DND-41 (cell line): ENCODE measurements at regions not wholly inside any gene's neighbourhood (a gene's known extent, or its start where the extent isn't known, plus 50 kb on each side); places are given as distances from the start of the nearest gene placed in this dataset.

ENCODE experiments used
- ATAC-seq: fragments of 200-7000 bp; cut with Tn5 transposase; 3 replicates; pipeline ENCODE4 v1.9.1; 2021; ENCODE audit warnings: low read depth; ENCODE audit not compliant: insufficient read depth
- DNase-seq: peaks from one replicate; pipeline ENCODE4 v3.0.0-alpha.2; 2020
- H2AFZ ChIP-seq: 2 replicates; pipeline ENCODE4 v1.6.0; 2012; ENCODE audit warnings: low read depth, low read length
- H3K27ac ChIP-seq: 2 replicates; pipeline ENCODE4 v1.5.1; 2012; ENCODE audit warnings: low read length, inconsistent platforms
- H3K27me3 ChIP-seq: fragments of 200-600 bp; sonication (generic); 2 replicates; pipeline ENCODE4 v1.6.0; 2012; ENCODE audit warnings: low read length, mild to moderate bottlenecking, inconsistent platforms; ENCODE audit not compliant: insufficient read depth, poor library complexity
- H3K36me3 ChIP-seq: 2 replicates; pipeline ENCODE4 v1.5.1; 2012; ENCODE audit warnings: low read length, inconsistent platforms; ENCODE audit not compliant: insufficient read depth
- H3K4me1 ChIP-seq: 2 replicates; pipeline ENCODE4 v1.5.1; 2012; ENCODE audit warnings: mild to moderate bottlenecking, low read length; ENCODE audit not compliant: insufficient read depth
- H3K4me2 ChIP-seq: 2 replicates; pipeline ENCODE4 v1.6.0; 2012; ENCODE audit warnings: mild to moderate bottlenecking, moderate library complexity, low read length, inconsistent platforms; ENCODE audit not compliant: insufficient read depth
- H3K4me3 ChIP-seq, 2 experiments: fragments of 200-600 bp in 1 of 2; shearing (Covaris generic) in 1 of 2; 2 replicates each; pipeline ENCODE4 v1.5.1; 2012 to 2016; ENCODE audit warnings: inconsistent platforms in 2 of 2, low read length in 2 of 2, mild to moderate bottlenecking in 2 of 2, low read depth in 1 of 2, moderate library complexity in 1 of 2
- H3K79me2 ChIP-seq: 2 replicates; pipeline ENCODE4 v1.6.0; 2012; ENCODE audit warnings: low read length, inconsistent platforms; ENCODE audit not compliant: insufficient read depth
- H3K9ac ChIP-seq: 2 replicates; pipeline ENCODE4 v1.6.0; 2012; ENCODE audit warnings: low read depth, mild to moderate bottlenecking, inconsistent platforms, low read length, moderate library complexity
- H3K9me3 ChIP-seq: 2 replicates; pipeline ENCODE4 v1.5.1; 2012; ENCODE audit warnings: low read length, moderate library complexity, mild to moderate bottlenecking, inconsistent platforms; ENCODE audit not compliant: insufficient read depth, severe bottlenecking
- H4K20me1 ChIP-seq: 2 replicates; pipeline ENCODE4 v1.6.0; 2012; ENCODE audit warnings: low read length; ENCODE audit not compliant: insufficient read depth
- CTCF ChIP-seq: IDR thresholded peaks from 2 replicates; pipeline ENCODE4 v1.5.1; 2012; ENCODE audit warnings: borderline replicate concordance, low read length, moderate library complexity, mild to moderate bottlenecking; ENCODE audit not compliant: poor library complexity, severe bottlenecking; ENCODE audit errors: extremely low read depth
- EZH2 ChIP-seq: IDR thresholded peaks from 3 replicates; pipeline ENCODE4 v1.6.1; 2012; ENCODE audit warnings: borderline replicate concordance, low read depth, mild to moderate bottlenecking, moderate library complexity, low read length, inconsistent platforms; ENCODE audit not compliant: severe bottlenecking

GRCh38 chr12:68515793-68516192, 94.9 kb upstream of the RAP1B start:
- no peak for DNase-seq
- no peaks in the 10 kb centered on the region for H3K79me2 ChIP-seq
- no peak overlapping the region for H3K9ac ChIP-seq
- ATAC-seq, result no peak
- no peak overlapping the region for H2AFZ ChIP-seq
- TF ChIP-seq EZH2 (no peak), CTCF (no peak)
- no peak overlapping the region for H3K4me2 ChIP-seq
- no peak overlapping the region for H3K27ac ChIP-seq
- no peaks in the 10 kb centered on the region for H3K36me3 ChIP-seq
- no peak overlapping the region for H3K4me3 ChIP-seq
- H3K27me3 ChIP-seq, result no peaks in the 10 kb centered on the region
- H4K20me1 ChIP-seq, result no peaks in the 10 kb centered on the region
- H3K4me1 ChIP-seq, result no peaks in the 10 kb centered on the region
- no peaks in the 10 kb centered on the region for H3K9me3 ChIP-seq

GRCh38 chr12:68521321-68521839, 89.3 kb upstream of the RAP1B start:
- Histone ChIP-seq H3K9me3 (no peaks in the 10 kb centered on the region), H3K4me2 (no peak overlapping the region), H3K79me2 (no peaks in the 10 kb centered on the region), H3K36me3 (no peaks in the 10 kb centered on the region), H4K20me1 (no peaks in the 10 kb centered on the region), H3K27ac (no peak overlapping the region), H3K27me3 (no peaks in the 10 kb centered on the region), H3K4me1 (no peaks in the 10 kb centered on the region), H3K9ac (no peak overlapping the region), H3K4me3 (no peak overlapping the region), H2AFZ (no peak overlapping the region)
- no peak for TF ChIP-seq CTCF
- no peak for TF ChIP-seq EZH2
- DNase-seq, result no peak
- ATAC-seq, result no peak

GRCh38 chr12:68521848-68522502, 88.7 kb upstream of the RAP1B start:
- H3K27me3 ChIP-seq, result no peaks in the 10 kb centered on the region
- H3K9ac ChIP-seq, result no peak overlapping the region
- no peaks in the 10 kb centered on the region for H3K4me1 ChIP-seq
- ATAC-seq, result no peak
- H3K4me3 ChIP-seq, result no peak overlapping the region
- H2AFZ ChIP-seq, result no peak overlapping the region
- no peak for DNase-seq
- H3K9me3 ChIP-seq, result no peaks in the 10 kb centered on the region
- TF ChIP-seq CTCF, result no peak
- H3K79me2 ChIP-seq, result no peaks in the 10 kb centered on the region
- no peak overlapping the region for H3K4me2 ChIP-seq
- no peaks in the 10 kb centered on the region for H4K20me1 ChIP-seq
- H3K36me3 ChIP-seq, result no peaks in the 10 kb centered on the region
- H3K27ac ChIP-seq, result no peak overlapping the region
